MV-4-11 (cell line): ENCODE measurements at regions not wholly inside any gene's neighbourhood (a gene's known extent, or its start where the extent isn't known, plus 50 kb on each side); places are given as distances from the start of the nearest gene placed in this dataset.
"Not testable (repeated sequence)": the region's sequence is repeated elsewhere in the genome, so short reads cannot be mapped to it uniquely, and the experiment has no call there.

Experiments used
- DNase-seq: peaks from one replicate; lab custom pipeline; 2025; lab: John Stamatoyannopoulos, UW

DNA sequence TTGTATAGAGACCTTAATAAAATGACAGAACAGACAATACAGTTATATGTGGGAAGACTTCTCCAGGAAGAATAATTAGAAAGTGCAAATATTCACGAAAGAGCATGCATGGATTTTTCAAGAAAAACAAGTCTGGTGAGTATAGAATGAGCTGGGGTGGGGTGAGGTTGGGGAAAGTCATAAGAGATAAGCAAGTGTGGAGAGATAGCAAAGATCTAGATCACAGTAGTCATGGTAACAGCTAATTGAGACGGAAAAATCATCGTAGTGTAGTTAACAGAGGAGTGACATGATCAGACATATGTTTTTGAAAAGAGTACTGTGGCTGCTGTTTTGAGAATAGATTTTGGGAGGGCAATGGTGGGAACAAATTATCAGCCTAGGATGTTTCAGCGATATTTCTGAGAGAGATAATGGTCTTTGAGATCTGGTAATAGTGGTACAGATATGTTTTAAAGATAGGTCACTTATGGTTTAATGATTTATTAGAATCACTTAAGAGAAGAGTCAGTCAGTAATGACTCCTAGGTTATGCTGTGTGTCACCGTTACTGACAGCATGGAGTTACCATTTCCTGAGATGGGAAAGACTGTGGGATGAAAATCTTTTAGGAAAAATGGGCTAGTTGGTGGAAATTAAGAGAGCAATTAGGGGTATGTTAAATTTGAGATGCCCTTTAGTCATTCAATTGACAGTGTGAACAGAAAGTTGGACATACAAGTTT, 248.5 kb upstream of the SLC8A1 start:
- DNase-seq: no peak

- DNase-seq: not testable (repeated sequence)
These were observed 260.5 kb upstream of the SLC8A1 start for GRCh38 chr2:40712197-40712894.

GRCh38 chr2:40716879-40717278, 265.0 kb upstream of the SLC8A1 start:
- DNase-seq: no peak

GRCh38 chr2:40719414-40719813, 267.5 kb upstream of the SLC8A1 start:
- DNase-seq: no peak

DNA sequence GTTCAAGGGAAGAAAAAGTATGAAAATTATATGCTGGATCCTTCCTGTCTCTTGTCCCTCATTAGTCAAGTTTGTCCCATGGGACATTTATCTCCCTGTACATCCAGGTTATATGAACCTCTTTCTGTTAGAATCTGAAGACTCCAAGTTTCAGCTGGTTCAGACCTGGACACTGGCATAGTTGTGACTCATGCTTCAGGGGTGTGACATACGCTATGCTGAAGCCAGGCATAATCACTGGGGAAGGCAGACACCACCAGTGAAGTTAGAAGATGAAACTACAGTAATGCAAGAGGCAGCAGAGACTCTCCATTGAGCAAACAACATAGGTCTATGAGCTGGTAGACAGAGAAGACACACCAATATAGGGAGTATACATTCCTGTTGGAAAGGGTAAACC, 269.7 kb upstream of the SLC8A1 start:
- peak; percentile 21 for DNase-seq

- no peak for DNase-seq
These were observed 271.3 kb upstream of the SLC8A1 start for GRCh38 chr2:40723194-40723593.

DNA sequence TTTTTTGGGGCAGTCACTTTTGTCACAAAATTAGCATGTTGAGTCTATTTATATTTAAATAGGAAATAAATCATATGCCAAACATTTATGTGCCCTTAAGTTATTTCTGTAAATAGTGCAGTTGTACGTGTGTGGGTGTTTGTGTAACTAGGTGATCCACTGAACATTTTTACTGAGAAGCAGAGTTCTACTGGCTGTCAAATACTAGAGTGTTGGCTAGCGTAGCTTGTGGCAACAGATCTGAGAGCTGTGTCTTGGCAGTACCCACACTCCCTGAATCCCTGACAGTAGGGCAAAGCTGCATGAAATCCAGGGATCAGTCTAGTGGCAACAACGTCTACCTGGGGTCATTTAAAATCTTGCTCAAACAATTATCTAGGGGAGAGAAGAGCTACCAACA, 273.1 kb upstream of the SLC8A1 start:
- DNase-seq: no peak

- no peak for DNase-seq
These were observed 274.1 kb upstream of the SLC8A1 start for GRCh38 chr2:40725950-40726349.

DNA sequence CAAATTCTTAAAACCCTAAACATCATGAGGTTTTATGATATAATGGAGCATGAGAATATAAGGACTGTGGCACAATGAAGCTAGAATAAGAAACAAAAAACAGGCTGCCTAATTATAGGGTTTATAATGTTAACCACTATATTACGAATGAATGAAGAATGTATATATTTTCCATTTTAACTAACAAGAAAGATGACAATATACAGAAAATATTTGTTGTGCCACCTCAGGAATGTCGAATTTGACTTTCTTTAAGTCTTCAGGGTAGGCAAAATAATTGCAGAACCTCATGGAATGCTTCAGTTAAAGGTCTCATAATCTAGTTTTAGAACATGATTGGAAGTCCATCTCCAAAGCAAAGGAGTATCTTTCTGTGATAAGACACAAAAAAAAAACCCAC, 282.9 kb upstream of the SLC8A1 start:
- no peak for DNase-seq

DNA sequence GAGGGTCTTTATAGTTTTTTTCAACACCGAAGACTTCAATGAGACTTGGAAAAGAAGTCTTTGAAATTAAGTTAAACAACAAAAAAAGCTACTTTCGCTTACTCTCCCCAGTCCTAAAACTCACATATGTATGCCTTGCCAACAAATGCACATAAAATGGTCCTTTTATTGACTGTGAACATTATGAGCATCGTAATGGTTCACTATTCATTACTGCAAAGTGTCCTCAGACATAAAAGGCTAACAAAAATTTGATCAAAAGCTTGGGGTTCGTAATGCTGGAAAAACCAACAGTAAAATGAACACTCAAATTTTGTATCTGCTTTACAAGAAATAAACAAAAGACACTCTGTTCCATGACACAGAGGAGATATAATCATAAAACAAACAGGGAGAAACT, 285.3 kb upstream of the SLC8A1 start:
- DNase-seq: no peak

- DNase-seq: no peak
These were observed 288.5 kb upstream of the SLC8A1 start for GRCh38 chr2:40740419-40740818.

DNA sequence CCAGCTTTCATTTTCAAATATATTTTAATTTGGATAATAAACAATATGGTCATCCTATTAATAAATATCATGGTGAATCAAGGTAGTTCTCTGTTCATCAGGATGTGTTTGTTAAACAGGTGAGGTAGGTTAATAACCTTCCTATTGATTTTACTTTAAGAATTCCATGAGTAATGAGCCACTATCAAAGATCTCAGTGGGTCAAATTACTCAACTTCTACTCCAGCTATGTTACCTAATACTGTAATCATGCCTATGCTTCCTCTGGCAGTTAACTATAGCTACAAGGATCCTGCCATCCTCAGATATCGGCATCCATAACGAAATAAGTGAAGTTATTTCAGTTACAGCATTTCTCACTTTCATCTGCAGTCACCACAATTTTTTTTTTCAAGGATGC, 289.6 kb upstream of the SLC8A1 start:
- no peak for DNase-seq

- DNase-seq: no peak
These were observed 294.3 kb upstream of the SLC8A1 start for GRCh38 chr2:40746191-40746590.

DNA sequence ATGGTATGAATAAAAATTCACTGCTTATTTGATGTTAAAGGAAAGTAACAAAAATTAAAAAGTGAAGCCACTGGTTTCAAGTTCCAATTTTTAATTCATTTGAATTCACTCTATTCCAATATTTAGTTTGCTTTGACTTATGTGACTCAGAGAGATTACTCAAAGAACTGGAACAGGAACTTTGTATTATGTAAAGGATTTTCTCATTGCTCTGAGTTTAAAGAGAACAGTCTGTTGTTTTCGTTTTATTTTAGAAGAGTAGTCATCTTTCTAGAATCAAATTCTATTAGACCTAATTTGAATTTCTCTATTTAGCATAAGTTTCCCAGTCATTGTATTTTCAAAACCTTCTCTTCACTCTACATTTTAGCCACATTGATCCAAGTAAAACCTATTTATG, 300.1 kb upstream of the SLC8A1 start:
- peak; percentile 41 for DNase-seq

DNA sequence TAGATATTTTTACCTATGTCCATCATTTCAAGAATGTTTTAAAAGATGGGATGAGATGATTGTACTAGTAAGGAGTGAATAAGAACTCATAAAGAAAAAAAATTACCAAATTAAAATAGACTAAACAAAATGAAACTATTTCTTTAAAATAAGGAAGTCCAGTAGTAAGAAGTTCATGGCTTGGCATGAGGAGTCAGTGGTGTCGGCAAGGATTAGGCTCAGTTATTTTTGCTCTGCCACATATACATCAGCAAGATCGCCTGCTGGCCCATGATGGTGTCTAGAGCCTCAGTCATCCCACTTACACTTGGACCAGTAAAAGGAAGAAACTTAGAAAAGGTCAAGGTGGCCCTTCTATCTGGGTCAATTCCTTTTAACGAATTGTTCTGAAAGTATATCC, 300.9 kb upstream of the SLC8A1 start:
- peak; percentile 74 for DNase-seq

DNA sequence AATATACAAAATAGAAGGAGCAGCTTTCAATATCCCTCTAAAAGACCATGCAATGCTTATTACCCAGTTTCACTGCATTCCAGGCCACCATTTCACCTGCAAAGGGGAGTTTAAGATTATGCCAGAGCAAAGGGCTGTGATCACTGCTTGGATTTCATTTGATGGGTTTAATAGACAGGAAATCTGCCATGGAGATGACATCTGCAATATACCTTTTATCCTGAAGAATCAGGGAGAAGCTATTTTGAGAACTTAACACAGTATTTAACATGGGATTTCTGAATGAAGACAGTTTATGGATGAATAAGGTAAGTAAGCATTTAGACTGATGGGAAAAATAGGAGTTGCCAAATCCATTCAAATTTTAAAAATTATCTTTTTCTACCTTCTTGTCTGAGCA, 303.0 kb upstream of the SLC8A1 start:
- DNase-seq: no peak

GRCh38 chr2:40758401-40759155, 306.7 kb upstream of the SLC8A1 start:
- DNase-seq: peak; percentile 68

GRCh38 chr2:40760071-40760666, 308.3 kb upstream of the SLC8A1 start:
- DNase-seq: peak; percentile 70

DNA sequence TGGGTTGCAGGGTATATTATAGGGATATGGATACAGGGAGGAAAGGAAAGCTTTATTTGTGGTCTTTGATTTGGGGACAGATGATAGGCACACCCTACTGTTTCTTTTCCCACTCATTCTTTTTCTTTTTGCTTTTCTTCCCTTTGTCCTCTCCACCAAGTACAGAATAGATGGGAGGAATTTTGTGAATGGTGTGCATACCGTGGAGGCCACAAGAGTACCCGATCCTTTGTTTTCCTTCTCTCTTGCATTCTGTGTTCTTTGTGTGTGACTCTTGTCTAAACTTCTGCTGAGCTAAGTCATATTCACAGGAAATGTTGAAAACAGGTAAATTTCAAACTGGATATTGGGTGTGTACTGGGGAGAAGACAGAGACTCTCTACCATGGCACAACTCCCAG, 321.4 kb upstream of the SLC8A1 start:
- DNase-seq: no peak

DNA sequence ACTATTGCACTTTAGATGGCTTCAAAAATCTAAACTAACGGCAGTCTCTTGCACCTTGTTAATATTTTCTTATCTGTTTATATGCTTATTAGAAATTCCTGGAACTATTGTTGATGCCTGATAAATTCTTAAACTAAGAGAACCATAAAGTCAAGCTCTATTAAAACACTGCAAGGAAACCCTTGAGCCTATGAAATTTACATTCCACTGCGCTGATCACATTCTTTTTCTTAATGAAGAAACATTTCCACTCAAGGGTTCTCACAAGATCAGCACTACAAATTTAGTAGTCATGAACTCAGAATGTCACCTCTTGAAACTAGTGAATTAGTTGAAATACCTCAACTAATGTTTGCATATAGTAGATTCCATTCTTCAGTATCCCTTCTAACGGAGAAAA, 331.8 kb upstream of the SLC8A1 start:
- DNase-seq: no peak

DNA sequence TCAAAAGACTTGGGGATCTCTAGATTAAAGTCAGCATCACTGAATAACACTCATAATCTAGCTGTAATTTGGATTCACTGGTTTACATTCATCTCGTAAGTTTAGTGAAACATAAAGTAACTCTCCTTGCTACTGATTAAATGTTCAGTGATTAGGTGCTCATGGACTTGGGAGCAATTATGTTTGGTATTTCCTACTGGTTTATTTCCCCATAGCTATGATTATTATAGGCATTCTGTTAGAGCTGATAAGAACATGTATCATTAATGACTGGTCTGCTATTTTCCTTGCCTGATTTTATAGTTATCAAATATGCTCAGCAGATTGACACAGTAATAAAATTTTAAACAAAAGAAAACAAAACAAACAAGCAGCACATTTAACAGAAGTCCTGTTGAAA, 334.7 kb upstream of the SLC8A1 start:
- DNase-seq: no peak

GRCh38 chr2:40797120-40797519, 345.2 kb upstream of the SLC8A1 start:
- DNase-seq: no peak

DNA sequence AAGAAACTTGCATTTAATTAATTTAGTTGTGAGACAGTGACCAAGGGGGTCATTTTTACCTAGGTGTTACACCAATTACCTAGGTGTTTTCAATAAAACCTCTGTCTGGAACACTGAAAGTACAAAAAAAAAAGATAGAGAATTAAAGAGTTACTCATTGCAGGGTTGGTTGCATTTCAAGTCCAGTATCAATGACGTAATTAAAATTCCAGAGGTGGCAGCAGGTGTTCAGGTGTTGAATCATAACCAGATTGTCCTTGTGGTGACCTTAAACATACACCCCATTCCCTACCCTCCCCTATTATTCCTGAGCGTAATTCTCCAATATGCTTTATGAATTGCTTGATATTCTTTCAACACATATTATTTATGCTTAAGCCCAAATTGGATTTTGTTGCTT, 352.0 kb upstream of the SLC8A1 start:
- DNase-seq: no peak
